ENCODE measurements at regions not wholly inside any gene's neighbourhood (a gene's known extent, or its start where the extent isn't known, plus 50 kb on each side); places are given as distances from the start of the nearest gene placed in this dataset.
"Not testable (repeated sequence)": the region's sequence is repeated elsewhere in the genome, so short reads cannot be mapped to it uniquely, and the experiment has no call there.

DNA sequence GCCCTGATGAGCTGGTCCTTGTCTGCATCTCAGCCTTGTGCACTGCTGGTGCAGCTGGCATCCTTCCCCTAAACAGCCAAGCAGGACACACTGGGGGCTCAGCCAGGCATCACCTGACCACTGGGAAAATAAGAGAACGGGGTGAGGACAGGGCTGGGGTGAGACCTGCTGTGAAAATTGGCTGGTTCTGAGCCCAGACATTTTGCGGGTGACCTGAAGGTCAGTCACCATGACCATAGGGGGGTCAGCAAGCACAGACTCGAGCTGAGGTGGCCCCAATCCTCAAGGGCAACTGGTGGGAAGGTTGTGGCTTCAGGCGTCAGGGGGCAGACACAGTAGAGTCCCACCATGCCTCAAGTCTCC is 144.9 kb upstream of the TWIST2 start:
- no peak for DNase-seq

DNA sequence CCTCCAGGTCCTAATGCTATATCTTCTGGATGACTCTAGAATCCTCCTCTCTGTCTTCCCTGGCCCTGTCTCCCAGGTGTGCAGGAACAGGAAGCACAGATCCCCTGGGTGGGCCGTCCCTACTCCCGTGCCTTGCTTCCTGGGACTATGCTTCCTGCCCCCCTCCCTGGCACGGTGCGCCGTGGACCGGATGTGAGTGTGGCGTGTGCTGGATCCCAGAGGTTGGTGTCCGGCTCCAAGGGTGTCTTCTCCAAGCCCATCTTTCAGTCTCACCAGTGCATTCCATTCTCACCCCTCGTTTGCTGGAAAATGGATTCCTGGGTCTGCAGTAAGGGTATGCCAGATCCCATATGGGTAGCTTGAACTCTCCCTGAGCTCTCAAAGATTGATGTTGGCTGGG is 144.4 kb upstream of the TWIST2 start:
- no peak for DNase-seq

DNA sequence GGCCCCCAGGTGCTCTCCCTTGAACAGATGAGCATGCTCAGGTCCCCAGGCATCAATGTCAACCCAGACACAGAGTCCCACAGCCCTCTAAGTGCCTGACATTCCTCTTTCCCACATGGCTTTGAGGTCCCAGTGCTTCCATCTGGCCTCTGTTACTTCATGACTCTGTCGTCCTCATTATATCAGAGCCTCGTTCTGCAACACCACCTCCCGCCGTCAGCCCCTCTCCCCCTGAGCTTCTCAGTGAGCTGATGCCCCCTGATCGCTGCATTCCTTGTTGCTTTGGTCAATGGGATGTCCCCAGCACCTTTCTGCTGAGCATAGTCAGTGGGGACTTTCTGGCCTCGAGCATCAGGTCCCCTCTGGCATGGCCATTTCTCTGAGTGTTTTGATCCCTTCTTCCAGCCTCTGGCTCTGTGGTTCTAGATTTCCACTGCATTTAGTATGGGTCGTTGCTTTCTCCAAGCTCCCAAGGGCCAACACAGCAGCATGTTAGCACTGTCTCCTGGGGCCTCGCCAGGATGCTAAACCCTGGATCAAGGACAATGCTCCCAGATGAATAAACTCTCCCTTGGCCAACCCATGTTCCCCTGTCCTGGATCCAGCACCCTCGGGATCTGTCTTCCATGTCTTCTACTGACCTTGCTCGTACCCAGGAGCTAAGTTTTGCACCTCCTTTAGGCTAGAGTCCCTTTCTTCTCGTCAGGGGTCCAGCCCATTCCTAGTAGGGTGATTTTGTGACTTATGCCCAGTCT is 143.2 kb upstream of the TWIST2 start:
- DNase-seq = no peak

DNA sequence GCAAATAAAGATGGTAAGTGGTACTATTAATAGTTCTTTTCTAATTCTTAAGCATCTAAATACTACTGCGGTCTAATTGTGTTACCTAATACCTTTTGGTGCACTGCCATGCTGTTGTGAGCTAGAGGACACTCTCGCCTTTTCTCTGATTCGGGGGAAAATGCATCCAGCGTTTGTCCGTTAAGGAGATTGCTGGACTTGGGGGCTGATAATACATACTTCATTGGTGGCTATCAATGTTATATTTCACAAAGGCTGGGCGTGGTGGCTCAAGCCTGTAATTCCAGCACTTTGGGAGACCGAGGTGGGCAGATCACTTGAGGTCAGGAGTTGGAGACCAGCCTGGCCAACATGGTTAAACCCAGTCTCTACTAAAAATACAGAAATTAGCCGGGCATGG is 141.7 kb upstream of the TWIST2 start:
- DNase-seq = no peak

- DNase-seq = no peak
Measured at GRCh38 chr2:238706673-238707072, 141.2 kb upstream of the TWIST2 start.

- DNase-seq = no peak
Measured at GRCh38 chr2:238709325-238710025, 138.4 kb upstream of the TWIST2 start.

GRCh38 chr2:238710032-238710735 is 137.7 kb upstream of the TWIST2 start:
- no peak for DNase-seq

GRCh38 chr2:238710787-238711186 is 137.1 kb upstream of the TWIST2 start:
- DNase-seq = no peak

DNA sequence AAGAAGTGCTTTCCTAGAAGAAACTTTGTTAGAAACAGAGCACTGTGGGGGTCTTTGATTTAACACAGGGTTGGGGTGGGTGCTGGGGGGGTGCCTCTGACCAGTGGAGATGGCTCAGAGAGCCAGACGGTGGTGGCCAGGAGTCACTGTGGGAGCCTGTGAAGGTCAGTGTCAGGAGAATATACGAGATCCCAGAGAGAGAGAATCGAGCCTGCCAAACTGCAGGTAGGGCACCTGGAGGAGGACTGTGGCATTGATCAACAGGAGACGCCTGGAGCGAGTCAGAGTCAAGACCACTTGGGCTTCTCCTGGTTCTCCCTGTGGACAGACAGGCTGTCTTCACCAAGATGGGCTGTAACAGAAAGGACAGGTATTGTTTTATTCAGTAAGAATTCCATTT is 136.5 kb upstream of the TWIST2 start:
- no peak for DNase-seq

DNA sequence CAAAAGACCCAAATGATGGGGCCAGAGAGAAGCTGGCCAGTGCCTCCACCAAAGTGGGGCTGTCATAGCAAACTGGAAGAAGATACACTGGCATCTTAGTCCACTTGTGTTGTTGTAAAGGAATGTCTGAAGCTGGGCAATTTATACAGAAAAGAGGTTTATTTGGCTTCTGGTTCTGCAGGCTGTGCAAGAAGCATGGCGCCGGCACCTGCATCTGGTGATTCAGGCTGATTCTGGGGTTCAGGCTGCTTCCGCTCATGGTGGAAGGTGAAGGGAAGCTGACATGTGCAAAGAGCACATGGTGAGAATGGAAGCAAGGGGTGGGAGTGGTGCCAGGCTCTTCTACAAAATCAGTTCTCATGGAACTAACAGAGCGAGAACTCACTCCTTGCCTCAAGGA is 135.9 kb upstream of the TWIST2 start:
- no peak for DNase-seq

GRCh38 chr2:238713198-238713826 is 134.6 kb upstream of the TWIST2 start:
- DNase-seq = no peak

DNA sequence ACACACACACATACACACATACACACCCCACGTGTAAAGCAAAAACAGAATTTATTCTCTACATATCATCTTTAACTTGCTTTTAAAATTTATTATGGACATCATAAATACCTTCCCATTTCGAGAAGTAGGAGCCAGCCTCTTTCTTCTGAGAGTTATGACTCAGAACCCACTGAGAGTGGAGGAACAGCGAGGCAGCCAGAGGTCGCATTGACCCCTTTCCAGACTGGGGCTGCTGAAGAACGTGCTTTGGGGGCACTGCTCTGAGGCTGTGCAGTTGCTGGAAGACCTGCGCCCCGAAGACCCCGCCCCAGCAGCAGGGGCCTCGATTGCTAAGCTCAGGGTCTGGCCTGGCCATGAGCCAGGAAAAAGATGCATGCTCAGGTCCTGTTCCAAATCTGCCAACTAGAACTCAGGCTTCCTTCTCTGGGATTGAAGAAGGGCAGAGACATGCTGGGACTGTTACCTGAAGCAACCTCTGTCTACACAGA is 133.8 kb upstream of the TWIST2 start:
- no peak for DNase-seq

- DNase-seq = no peak
Measured at GRCh38 chr2:238716171-238716570, 131.7 kb upstream of the TWIST2 start.

DNA sequence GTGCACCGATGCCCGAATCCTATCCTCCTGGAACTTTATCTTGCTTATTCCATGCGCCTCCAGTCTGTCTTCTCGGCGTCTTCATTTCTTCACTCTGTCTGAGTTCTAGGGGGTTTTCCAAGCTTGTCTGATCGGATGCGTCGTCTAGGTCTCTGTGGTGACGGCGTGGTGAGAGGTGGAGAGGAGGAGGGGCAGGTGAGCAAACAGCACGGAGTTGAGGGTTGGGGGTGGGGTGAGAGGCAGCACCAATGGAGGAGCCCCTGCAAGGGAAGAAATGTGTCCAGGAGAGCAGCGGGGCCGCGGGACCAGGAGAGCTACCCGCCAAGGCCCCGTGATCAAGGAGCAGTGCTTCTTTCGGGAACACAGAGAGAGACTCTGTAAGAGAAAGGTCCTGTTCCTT is 131.3 kb upstream of the TWIST2 start:
- DNase-seq = no peak

GRCh38 chr2:238717084-238717483 is 130.8 kb upstream of the TWIST2 start:
- no peak for DNase-seq

GRCh38 chr2:238719641-238720040 is 128.2 kb upstream of the TWIST2 start:
- DNase-seq = no peak

DNA sequence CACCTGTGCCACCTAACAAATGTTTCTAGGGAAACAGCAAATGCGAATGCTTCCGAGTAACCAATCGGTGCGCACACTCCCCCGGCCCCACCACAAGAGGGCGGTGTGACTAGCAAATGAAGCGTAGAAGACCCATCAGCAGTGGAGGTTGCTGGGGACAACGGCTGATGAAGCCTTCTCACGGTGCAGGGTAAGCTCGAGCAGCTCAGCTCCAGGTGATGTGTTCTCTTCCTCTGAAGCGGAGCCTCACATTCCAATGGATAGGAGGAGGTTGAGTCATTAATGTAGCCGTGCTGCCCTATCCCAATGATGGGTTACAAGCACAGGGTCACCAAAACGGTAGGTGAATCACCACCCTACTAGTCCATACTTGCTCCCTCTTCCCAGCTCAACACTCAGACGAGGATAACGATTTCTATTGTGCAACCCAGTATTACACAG is 127.6 kb upstream of the TWIST2 start:
- no peak for DNase-seq

GRCh38 chr2:238722181-238722580 is 125.7 kb upstream of the TWIST2 start:
- DNase-seq = no peak

GRCh38 chr2:238722883-238723282 is 125.0 kb upstream of the TWIST2 start:
- DNase-seq = no peak

GRCh38 chr2:238723740-238724320 is 124.1 kb upstream of the TWIST2 start:
- DNase-seq = not testable (repeated sequence)

DNA sequence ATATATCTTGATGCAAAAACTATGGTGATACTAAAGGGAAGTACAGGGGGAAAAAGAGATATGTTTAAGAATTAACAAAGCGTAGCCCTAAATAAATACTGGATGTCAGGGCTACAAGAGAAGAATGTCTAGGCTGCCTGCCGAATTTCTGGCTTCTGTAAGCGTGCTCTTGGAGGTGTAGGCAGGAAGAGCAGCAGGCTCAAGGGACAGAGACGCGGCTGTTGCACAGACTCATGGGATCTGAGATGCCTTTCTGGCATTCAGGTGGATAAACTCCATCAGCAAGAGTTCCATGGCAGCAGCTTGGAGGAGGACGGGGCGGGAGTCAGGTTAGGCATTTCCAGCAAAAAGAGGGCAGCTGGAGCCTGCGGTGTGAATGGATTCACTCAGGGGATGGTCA is 123.2 kb upstream of the TWIST2 start:
- no peak for DNase-seq

- no peak for DNase-seq
Measured at GRCh38 chr2:238725298-238725697, 122.6 kb upstream of the TWIST2 start.

Measured in NCI-H1092 treated with DMSO at 0.1 percent for 48 hours (cell line).